CD1c-positive myeloid dendritic cell (primary cell): ENCODE measurements at regions not wholly inside any gene's neighbourhood (a gene's known extent, or its start where the extent isn't known, plus 50 kb on each side); places are given as distances from the start of the nearest gene placed in this dataset.

Experiments used
- DNase-seq: peaks from one replicate; pipeline ENCODE4 v3.0.0-alpha.2; 2016; ENCODE audit errors: extremely low spot score

DNA sequence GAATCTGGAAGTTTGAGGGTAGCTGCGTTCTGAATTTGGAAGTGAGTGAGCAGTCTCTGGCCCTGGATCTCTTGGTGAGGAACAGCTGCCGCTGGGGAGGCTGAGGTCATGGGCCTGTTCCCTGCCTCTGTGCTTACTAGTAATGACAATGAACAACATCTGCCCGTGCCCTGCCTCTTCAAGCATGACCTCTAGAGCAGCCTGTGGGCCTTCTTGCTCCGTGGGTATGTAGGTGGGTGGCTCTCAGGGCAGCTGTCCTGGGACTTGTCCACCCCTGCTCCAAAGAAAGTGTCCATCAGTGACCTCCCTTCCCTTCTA, 186.2 kb downstream of the CXCL12 start:
- DNase-seq = no peak

DNA sequence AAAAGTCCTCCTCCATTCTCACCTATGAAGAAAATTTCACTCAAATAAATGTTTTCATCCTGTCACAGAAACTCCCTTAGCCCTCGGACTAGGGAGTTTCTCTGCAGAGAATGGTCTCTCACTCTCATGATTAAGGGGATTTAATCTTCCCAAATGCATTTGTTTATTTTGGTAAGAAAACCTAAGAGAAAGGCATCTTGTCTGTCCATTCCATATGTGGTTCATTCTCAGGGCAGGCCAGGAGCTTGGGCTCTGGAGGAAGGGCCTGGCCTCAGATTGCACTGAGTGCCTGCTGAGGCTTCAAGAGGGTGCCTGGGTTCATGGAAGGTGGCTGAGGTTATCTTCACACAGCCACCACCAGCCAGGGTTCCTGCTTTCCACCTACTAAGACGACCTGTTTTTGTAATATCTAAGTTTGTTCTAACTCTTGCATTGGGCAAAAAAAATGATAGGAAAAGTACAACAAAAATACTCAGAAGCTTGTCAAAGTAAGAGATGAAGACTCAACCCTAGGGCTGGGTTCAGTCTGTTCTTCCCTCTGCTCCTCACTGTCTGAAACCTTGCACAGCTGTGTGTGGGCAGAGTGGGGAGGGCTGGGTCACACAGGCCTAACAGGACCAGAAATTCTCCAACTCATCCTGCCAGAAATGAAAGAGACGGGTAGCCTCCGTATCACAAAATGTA, 186.7 kb downstream of the CXCL12 start:
- no peak for DNase-seq

DNA sequence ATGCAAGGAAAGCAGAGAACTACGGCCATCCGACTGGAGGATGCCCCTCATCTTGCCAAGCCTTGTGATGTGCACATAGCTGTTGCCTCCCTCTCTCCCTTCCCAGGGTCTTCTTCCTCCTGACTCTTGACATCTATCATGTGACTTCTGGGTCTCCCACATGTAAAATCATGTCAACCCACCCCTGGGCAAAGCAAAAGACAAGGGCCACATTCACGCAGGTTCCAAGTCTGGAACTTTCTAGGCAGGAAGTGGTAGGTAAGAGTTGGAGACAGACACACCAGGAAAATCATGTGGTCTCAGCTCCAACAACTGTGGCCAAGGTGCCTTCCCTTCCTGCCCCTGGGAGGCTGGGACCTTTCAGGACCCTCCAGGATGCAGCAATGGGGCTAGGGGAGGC, 187.3 kb downstream of the CXCL12 start:
- no peak for DNase-seq

DNA sequence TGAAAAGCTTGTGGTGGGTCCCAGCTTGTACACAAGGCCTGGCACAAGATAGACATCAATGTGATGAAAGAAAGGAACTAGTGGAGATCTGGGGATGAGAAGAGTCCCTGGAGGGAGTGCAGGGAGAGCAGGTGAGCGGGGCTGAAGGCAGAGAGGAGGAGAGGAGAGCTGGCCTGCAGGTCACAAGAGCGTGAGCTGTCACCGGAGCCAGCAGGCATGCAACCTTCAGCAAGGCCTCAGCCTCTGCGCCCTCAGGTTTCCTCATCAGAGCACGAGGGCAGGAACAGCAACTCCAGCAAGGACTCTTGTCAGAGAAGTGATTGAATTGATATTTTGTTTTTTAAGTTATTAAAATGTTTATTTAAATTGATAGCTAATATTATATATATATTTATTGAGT, 188.6 kb downstream of the CXCL12 start:
- no peak for DNase-seq

DNA sequence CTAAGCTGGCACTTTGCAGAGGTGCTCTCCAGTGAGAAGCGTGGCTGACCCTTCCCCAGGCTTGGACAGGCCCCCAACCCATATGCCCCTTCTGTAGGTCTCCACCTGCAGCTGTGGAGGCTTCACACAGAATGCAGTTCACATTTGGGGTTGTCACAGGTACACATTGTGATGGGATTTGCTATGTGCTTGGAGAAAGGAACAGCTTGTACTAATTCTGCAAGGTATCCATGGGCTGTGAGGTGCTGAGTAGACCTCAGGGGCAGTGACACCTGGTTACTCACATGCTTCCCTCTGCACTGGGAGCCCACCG, 188.9 kb downstream of the CXCL12 start:
- no peak for DNase-seq

DNA sequence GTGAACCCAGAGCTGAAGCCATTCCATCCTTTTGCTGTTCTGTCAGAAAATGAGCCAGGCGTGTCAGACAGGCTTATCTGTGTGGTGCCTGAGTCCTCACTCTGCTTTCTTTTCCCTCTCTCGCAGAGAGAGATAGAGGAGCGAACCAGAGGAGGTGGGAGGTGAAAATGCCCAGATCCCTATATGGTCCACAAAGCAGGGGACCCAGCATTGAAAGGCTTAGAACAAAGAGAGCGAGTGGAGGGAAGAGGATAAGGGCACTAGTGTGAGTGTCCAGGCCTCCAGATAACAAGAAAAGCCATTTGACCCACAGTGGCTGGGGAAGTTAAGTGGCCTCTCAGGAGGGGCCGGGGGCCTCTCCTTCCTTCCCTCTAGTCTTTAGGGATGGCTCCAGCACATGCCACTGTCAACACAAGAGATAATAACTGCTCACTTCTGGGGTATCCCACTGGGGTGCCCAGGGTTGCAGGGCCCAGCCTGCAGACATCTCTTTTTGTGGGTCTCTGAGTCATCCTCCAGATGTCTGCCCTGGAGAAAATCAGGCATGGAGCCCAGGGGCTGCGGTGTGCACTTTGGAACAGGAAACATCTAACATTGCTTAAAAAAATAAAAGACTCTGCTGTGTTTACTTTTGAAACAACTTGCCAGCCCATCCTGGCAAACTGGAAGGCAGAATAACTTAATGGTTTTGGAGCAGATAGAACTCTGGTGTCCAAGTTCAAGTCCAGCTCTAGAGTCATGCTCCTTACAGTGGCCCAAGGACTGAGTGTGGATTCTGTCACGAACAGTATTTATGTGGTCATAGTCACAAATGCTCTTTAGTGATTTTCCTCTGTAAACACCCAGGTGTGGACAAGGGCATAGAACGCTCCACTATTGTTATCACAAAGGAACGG, 189.5 kb downstream of the CXCL12 start:
- DNase-seq = no peak

DNA sequence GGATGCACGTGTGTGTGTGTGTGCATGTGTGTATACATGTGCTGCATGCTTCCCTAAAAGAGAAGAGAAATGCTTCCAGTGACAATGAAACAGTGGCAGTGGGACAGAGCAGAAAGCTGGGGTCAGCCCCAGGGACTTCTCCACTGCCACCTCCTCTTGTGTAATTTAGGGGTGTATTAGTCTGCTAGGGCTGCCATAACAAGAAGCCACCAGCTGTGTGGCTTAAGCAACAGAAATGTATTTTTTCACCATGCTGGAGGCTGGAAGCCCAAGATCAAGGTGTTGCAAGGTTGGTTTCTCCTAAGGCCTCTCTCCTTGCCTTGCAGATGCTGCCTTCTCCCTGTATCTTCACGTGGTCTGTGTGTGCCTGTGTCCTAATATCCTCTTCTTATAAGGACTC, 190.5 kb downstream of the CXCL12 start:
- DNase-seq = no peak

DNA sequence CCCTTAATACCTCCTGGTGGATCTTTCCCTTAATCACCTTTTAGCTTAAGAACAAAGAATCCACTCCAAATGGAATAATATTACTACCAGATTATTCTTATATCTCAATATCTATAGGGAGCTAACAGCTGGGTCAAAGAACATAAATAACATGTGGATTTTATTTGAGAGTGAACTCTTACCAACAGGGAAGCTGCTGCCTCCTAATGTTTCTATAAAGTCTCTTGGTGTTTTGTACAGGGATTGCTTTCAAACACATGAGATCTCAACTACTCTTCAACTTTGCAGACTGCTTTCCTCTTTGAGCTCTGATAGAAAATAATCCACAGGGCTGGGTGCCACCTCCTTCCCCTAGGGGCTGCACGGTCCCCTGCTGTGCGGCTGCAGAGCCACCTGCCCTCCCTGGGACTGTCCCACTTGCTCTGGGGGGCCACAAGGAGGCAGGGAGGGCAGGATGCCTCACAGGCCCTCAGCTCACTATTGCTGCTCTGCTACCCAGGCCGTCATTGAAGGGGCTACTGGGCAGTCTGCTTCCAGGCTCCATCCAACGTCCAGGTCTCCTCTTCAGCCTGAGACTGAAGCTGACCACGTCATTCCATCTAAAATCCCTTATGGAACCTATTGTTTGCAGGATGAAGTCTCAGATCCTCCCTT, 191.2 kb downstream of the CXCL12 start:
- DNase-seq = no peak

DNA sequence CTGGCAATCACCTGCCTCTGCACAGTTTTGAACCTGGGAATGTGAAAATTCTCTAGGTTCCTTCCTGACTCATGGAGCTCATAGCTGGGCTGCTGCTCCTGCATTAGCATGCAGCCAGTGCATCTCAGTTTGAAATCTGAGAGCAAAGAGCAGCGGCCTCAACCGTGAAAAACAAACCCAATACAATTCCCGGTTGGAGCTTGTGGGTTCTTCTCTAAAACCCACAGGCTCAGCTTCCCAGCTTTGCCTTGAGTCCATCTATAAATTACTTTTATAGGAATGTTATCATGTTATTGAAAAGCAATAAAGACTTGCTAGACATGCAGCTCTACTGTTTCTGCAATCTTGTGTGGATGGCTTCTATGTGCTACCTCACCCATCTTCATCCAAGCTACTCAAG, 191.7 kb downstream of the CXCL12 start:
- no peak for DNase-seq

DNA sequence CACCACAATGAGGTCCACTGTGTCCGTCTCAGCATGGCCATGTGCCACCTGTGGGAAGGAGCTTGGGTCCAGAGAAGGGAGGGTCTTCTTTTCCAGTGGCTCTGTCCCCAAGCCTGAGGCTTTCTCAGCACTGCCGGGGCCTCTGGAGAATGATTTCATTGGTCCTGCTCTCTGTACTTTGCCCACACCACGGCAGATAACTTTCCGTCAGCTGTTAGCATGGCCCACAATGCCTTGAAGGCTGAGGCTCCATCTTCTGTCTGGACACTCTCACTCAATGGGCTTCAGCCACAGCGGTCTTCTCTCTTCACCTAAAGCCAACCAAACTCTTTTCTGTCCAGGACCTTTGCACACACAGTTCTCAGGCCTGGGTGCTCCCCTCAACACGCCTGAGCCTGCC, 192.5 kb downstream of the CXCL12 start:
- DNase-seq = no peak

DNA sequence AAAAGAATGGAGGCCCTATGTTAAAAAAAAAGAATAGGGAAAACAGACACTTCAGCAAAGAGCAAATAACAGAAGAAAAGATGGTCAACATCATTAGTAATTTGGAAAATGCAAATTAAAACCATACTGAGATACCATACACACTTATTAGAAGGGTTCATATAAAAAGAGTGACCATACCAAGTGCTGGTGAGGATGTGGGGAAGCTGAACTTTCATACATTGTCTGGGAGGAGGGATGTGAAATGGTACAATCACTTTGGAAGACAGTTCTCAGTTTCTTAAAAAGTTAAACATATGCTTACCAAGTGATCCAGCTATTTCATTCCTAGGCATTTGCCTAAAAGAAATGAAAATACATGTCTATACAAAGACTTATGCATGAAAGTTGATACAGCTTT, 194.4 kb downstream of the CXCL12 start:
- no peak for DNase-seq

DNA sequence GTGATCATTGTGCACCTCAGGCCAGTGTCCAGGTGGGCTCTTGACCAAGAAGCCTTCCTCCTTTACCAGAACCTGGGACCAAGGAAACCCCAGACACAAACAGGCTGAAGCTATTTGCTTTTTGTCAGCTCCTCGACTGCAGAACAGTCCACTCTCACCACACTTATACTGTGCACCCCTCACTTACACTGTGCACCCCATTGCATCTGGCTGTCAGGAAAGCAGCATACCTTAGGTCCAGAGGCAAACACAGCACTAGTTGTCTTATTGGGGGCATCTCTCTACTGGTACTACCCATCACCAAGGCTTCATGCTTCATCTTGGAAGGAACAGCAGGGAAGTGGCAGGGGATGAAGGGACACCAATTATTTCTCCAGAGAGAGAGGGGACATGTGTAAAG, 198.1 kb downstream of the CXCL12 start:
- no peak for DNase-seq

DNA sequence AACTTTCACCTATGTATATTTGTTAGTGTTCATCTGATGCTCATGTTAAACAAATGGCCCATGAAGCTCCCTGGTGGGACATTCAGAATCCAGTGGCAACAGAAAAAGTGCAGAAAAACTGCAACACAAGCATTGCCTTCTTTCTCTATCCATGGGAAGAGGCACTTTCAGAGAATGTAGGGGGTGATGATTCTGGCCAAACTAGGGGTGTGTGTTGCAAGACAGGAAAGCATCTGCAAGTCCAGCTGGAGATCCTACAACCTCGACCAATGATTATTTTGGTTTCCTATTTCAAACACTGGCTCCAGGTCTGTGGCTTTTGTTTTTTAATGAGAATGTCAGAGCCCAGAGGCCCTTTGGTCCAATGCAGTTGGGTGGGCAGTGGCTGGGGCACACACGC, 198.7 kb downstream of the CXCL12 start:
- DNase-seq = no peak

DNA sequence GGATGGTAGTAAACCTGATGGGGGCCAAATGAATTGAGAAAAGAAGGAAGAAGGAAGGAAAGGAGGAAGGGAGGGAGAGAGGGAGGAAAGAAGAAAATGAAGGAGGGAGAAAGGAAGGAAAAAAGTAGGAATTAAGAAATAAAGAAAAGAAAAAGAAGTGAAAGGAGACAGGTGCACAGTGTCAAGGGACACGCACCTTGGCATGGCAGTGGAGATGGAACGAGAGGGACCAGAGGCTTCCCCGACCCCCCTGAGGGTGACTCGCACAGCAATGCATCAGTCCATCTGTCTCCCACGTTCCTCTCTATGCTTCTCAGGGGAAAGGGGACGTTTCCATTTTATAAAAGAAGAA, 199.6 kb downstream of the CXCL12 start:
- no peak for DNase-seq

DNA sequence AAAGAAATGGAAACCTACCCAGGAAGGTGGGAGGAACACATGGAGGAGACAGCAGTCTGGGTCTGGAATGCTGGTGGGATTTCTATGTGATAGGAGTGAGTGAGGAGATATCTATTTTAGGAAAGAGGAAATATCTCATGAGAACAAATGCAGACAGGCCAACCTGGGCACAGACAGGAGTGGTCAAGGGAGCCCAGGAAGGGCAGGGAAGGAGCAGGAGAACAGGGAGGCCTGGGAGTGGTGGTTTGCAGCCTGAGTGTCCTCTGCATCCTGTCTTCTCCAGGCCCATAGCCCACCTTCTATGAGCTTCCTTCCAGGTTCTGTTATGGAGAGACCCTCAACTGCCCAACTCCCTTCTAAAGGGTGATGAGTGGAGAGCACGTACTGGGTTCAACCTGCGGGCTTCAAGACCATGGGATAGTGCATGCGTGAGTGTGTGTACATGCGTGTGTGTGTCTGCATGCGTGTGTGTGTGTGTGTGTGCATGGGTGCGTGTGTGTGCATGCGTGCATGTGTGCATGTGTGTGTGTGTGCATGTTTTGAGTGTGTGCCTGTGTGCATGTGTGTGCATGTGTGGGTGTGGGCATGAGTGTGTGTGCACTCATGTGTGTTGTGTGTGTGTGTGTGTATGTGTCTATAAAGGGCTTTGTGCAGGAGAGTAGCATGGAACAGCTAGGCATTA, 200.1 kb downstream of the CXCL12 start:
- no peak for DNase-seq

DNA sequence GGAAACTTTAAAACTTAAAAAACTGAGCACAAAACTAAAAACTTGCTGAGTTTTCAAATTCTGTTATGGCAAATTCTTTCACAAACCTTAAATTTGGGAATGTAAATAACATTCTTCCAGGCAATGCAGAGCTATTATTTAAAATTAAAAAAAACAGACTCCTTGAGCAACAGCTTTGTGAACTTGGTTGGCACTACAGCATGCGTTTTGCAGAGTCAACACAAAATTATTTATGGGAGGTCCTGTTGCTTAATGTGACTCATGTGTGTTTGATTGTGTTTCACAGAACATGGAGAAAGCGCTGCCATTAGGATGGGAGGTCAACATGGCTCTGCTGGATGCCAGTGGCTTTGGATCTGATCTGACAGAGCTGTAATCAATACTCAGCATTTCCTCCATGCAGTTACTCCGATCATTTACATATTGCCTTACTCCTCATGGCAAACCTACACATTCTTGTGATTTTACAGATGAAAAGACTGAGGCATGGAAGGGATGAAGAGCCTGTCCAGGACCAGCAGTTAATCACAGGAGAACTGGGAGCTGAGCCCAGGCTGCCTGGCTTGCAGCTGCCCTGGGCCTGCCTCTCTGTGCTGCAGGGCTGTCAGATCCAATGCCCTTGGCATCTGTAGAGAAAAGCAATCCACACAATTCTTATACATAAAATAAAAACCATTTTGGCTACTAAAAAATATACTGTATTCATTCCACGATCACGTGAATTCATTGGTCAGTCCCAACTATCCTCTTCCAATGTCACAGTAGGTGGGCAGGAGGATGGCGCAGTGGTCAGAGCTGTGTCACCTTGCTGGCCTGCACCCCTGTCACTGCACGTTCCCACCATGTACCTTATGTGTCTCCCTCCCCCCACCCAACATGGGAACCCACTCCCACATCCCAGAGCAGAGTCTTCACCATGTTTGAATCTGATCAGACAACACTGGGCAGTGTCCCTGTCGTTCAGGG, 200.9 kb downstream of the CXCL12 start:
- no peak for DNase-seq

DNA sequence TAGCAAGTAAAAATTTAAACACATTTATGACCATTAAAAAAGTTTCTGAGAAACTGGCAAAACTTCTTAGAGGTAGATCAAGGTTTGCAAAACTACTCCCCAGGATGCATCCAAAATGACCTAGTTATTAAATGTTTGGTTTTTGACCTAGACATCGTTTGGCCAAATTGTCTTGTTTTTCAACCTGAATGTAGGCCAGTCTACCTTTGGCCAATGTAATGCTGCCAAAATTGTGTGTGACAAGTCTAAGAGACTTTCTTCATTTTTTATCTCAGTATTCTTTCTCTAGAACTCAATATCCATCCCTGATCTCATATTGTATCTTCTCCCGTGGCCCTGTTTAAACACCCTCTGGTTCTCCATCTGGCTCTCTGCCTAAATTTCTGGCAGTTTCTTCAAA, 202.0 kb downstream of the CXCL12 start:
- no peak for DNase-seq

DNA sequence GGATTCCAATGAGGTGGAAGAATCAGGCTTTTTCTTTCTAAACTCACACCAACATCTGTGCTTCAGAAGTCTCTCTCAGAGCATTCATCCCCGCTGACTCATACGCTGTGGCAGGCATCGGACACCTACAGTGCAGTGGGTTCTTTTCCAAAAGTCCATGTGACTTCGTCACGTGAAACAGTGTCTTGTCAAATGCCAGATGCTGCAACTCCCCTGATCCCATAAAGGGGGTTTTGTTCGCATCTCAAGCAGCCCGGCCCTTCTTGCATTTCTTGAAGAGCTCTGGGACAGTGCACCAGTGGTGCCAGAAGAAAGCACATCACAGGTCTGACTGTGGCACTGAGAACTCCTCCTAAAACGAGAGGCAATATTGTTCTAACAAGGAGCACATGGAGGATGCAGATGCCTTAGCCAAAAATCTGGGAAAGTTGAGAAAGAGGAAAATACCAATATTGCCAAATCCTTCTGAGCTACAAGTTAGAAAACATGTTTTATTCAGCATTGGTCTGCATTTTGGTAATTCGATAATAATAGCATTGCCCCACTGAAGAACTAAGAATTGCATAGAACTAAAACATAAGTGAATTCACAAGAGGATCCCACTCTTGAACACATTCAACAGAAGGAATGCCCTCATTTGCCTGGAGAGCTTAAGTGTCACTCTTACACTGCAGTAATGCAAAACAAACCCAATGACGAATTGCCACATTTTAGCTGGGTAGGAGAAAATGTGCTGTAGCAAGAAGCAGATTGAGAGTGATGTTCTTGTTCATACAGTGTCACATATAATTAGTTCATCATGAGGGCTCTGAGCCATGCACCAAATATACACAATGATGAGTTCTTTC, 204.4 kb downstream of the CXCL12 start:
- DNase-seq = no peak

DNA sequence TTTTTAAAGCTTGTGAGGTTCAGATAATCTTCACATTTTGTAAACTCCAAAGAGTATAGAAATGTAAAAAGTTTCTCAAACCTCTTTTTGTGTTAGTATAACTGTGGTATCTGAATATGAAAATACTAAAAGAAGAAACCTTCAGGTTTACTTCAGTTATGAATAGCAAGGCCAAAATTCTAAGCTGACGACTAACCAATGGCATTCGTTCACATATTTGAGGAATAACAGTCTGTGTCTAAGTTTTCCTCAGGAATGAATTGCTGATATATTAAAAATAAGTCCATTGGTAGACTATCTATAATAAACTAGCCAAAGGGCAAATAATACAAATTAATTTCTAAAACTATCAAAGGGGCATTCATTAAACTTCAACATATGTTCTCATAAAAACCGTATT, 206.0 kb downstream of the CXCL12 start:
- no peak for DNase-seq

DNA sequence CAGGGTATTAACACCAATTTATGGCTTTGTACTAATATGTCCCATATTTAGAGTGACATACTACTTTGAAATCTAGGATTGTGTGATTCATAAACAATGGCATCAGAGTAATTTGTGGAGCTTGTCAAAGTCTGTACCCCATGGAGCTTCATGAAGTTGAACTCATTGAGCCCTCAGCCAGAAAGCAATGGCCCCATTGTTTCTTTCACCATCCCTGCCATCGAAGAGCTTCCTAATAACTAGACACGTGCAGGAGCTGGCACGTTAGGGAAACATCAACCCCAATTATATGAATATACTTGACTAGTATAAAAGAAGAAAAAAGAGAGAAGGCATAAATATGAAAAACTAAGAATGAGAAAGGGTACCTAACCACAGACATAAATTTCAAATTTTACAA, 206.6 kb downstream of the CXCL12 start:
- DNase-seq = no peak

DNA sequence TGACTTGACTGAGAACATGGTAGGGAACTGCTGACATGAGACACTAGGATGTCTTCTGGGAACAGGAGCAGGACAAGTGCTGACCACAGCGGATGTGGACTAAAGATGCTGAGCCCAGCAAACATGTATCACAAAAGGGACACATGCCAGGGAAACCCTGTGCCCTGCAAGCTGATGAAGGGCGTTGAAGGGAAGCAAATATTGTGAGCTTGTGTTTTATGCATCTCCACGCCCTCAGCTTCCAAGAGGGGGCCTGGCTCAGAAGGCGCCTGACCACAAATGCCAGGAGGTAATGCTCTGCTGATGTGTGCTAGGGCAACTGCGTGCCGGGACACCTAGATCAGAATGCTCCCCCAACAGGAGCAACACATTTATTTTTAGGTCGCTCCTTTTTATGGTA, 207.3 kb downstream of the CXCL12 start:
- DNase-seq = no peak
